ENCODE measurements at regions not wholly inside any gene's neighbourhood (a gene's known extent, or its start where the extent isn't known, plus 50 kb on each side); places are given as distances from the start of the nearest gene placed in this dataset.

- no peak overlapping the region for H3K4me3 ChIP-seq (ENCODE audit: low read depth, low read length)
- no peak for DNase-seq (ENCODE audit: low read depth)
- no peak for TF ChIP-seq CTCF (IDR thresholded peaks at IDR 0.05; ENCODE audit: insufficient read depth, low read depth, low read length, missing control alignments)
Measured at GRCh38 chr5:175170899-175171298, 273.1 kb downstream of the DRD1 start.

GRCh38 chr5:175168882-175169507, 275.0 kb downstream of the DRD1 start:
- no peak for DNase-seq (ENCODE audit: low read depth)
- H3K4me3 ChIP-seq (ENCODE audit: low read depth, low read length): no peak overlapping the region
- no peak for TF ChIP-seq CTCF (IDR thresholded peaks at IDR 0.05; ENCODE audit: insufficient read depth, low read depth, low read length, missing control alignments)

- TF ChIP-seq CTCF (IDR thresholded peaks at IDR 0.05; ENCODE audit: insufficient read depth, low read depth, low read length, missing control alignments): no peak
- H3K4me3 ChIP-seq (ENCODE audit: low read depth, low read length): no peak overlapping the region
- no peak for DNase-seq (ENCODE audit: low read depth)
Measured at GRCh38 chr5:175166026-175166425, 278.0 kb downstream of the DRD1 start.

- TF ChIP-seq CTCF (IDR thresholded peaks at IDR 0.05; ENCODE audit: insufficient read depth, low read depth, low read length, missing control alignments): no peak
- no peak for DNase-seq (ENCODE audit: low read depth)
- no peak overlapping the region for H3K4me3 ChIP-seq (ENCODE audit: low read depth, low read length)
Measured at GRCh38 chr5:175163586-175164275, 280.3 kb downstream of the DRD1 start.

- no peak for DNase-seq (ENCODE audit: low read depth)
- H3K4me3 ChIP-seq (ENCODE audit: low read depth, low read length): no peak overlapping the region
- TF ChIP-seq CTCF (IDR thresholded peaks at IDR 0.05; ENCODE audit: insufficient read depth, low read depth, low read length, missing control alignments): no peak
Measured at GRCh38 chr5:175162036-175162435, 281.9 kb downstream of the DRD1 start.

- no peak overlapping the region for H3K4me3 ChIP-seq (ENCODE audit: low read depth, low read length)
- no peak for DNase-seq (ENCODE audit: low read depth)
- TF ChIP-seq CTCF (IDR thresholded peaks at IDR 0.05; ENCODE audit: insufficient read depth, low read depth, low read length, missing control alignments): no peak
Measured at GRCh38 chr5:175159956-175160355, 284.0 kb downstream of the DRD1 start.

Data from GM12865 (cell line).